Keratinocyte (primary cell): ENCODE measurements at regions not wholly inside any gene's neighbourhood (a gene's known extent, or its start where the extent isn't known, plus 50 kb on each side); places are given as distances from the start of the nearest gene placed in this dataset.

Experiments
- CTCF ChIP-seq, 3 experiments: IDR thresholded peaks in 1 of 3; conservative IDR thresholded peaks in 1 of 3; optimal IDR thresholded peaks in 1 of 3; 2 replicates in 2 of 3; 3 replicates in 1 of 3; pipeline versions ENCODE3 to v1.5.1; 2011; ENCODE audit warnings: low read length in 3 of 3, mild to moderate bottlenecking in 3 of 3, moderate library complexity in 2 of 3, control low read depth in 1 of 3, inconsistent platforms in 1 of 3; ENCODE audit not compliant: insufficient read depth in 2 of 3; ENCODE audit errors: extremely low read depth in 1 of 3
- EZH2 ChIP-seq: IDR thresholded peaks from one replicate; pipeline ENCODE4 v1.6.1; 2012; ENCODE audit warnings: inconsistent platforms, mild to moderate bottlenecking, low read length, moderate library complexity

- TF ChIP-seq CTCF (optimal IDR thresholded peaks at IDR 0.05 in 1 of 3, IDR thresholded peaks at IDR 0.05 in 1 of 3, conservative IDR thresholded peaks at IDR 0.05 in 1 of 3; ENCODE audit: extremely low read depth in 1 of 3, insufficient read depth in 2 of 3, low read length in 3 of 3) (no peak), EZH2 (no peak)
Observed at GRCh38 chr6:135647521-135647920, 150.0 kb upstream of the AHI1 start.
